PC-3 (cell line): ENCODE measurements at regions not wholly inside any gene's neighbourhood (a gene's known extent, or its start where the extent isn't known, plus 50 kb on each side); places are given as distances from the start of the nearest gene placed in this dataset.
A peak's percentile ranks its signal among the peaks of the same experiment; 100 is the strongest.

Experiments
- ATAC-seq: fragments of 200-7000 bp; cut with Tn5 transposase; 2 replicates; pipeline ENCODE4 v1.9.1; 2020; ENCODE audit warnings: mild to moderate bottlenecking, moderate library complexity
- BruUV-seq: library from RNA; stranded (reverse); fragments of 400-500 nt; replicated peaks from 2 replicates; lab custom pipeline; 2021; lab: Mats Ljungman, UMichigan
- CTCF ChIA-PET: fragments of 300-600 bp; sonication (Branson Sonifier 250); formaldehyde crosslinking; loops from one replicate; lab custom pipeline; 2022; ENCODE audit warnings: antibody characterized with exemption; lab: Charles Lee
- POLR2A ChIA-PET: fragments of 300-600 bp; sonication (Branson Sonifier 250); formaldehyde crosslinking; loops from one replicate; lab custom pipeline; 2022; ENCODE audit warnings: antibody characterized with exemption; ENCODE audit not compliant: unreplicated experiment; lab: Charles Lee
- DNase-seq: peaks from one replicate; pipeline ENCODE4 v3.0.0-alpha.2; 2015
- H2AFZ ChIP-seq: fragments of 300-600 bp; sonication (generic); 2 replicates; pipeline ENCODE4 v1.6.0; 2016; ENCODE audit warnings: antibody characterized with exemption, low read length
- H3F3A ChIP-seq: fragments of 300-600 bp; sonication (generic); one replicate; pipeline ENCODE4 v1.6.0; 2017; ENCODE audit warnings: antibody characterized with exemption, low read length, control low read depth, mild to moderate bottlenecking; ENCODE audit not compliant: unreplicated experiment
- H3K27ac ChIP-seq: fragments of 300-600 bp; sonication (generic); 2 replicates; pipeline ENCODE4 v1.5.1; 2016; ENCODE audit warnings: mild to moderate bottlenecking, low read length
- H3K27me3 ChIP-seq: fragments of 300-600 bp; sonication (generic); 2 replicates; pipeline ENCODE4 v1.6.1; 2016; ENCODE audit warnings: low read length, mixed read lengths
- H3K36me3 ChIP-seq: fragments of 300-600 bp; sonication (generic); 2 replicates; pipeline ENCODE4 v1.6.1; 2016; ENCODE audit warnings: low read depth, mixed run types, low read length, mixed read lengths
- H3K4me1 ChIP-seq: fragments of 300-600 bp; sonication (generic); 2 replicates; pipeline ENCODE4 v1.5.1; 2016; ENCODE audit warnings: low read length; ENCODE audit not compliant: insufficient read depth
- H3K4me2 ChIP-seq: fragments of 300-600 bp; sonication (generic); 2 replicates; pipeline ENCODE4 v1.6.0; 2016; ENCODE audit warnings: low read length
- H3K4me3 ChIP-seq: fragments of 300-600 bp; sonication (generic); 2 replicates; pipeline ENCODE4 v1.5.1; 2016; ENCODE audit warnings: mild to moderate bottlenecking, low read length, mixed read lengths
- H3K79me2 ChIP-seq: fragments of 300-600 bp; sonication (generic); 2 replicates; pipeline ENCODE4 v1.6.1; 2017; ENCODE audit warnings: low read length, mixed read lengths
- H3K9ac ChIP-seq: fragments of 300-600 bp; sonication (generic); 2 replicates; pipeline ENCODE4 v1.6.0; 2016; ENCODE audit warnings: mild to moderate bottlenecking, low read length
- H3K9me2 ChIP-seq: fragments of 300-600 bp; sonication (generic); replicated peaks from 2 replicates; pipeline ENCODE4 v1.6.1; 2016; ENCODE audit warnings: mixed run types, low read length, mixed read lengths
- H3K9me3 ChIP-seq: fragments of 300-600 bp; sonication (generic); 2 replicates; pipeline ENCODE4 v1.6.1; 2016; ENCODE audit warnings: low read length, mixed read lengths
- H4K20me1 ChIP-seq: fragments of 300-600 bp; sonication (generic); 2 replicates; pipeline ENCODE4 v1.6.1; 2016; ENCODE audit warnings: low read length, mixed read lengths
- EZH2 ChIP-seq: fragments of 300-600 bp; sonication (generic); IDR thresholded peaks from one replicate; pipeline ENCODE4 v1.6.1; 2017; ENCODE audit warnings: antibody characterized with exemption, mild to moderate bottlenecking, low read length; ENCODE audit not compliant: unreplicated experiment
- EZH2phosphoT487 ChIP-seq: fragments of 300-600 bp; sonication (generic); IDR thresholded peaks from 2 replicates; pipeline ENCODE4 v1.6.1; 2018; ENCODE audit warnings: mild to moderate bottlenecking, antibody characterized with exemption, low read length, borderline replicate concordance
- intact Hi-C: fragments of 100-400 bp; cut with micrococcal nuclease; formaldehyde crosslinking; loops from 2 replicates; pipeline ENCODE4 v1.9.0; 2023
- TF ChIP-seq, protein P1 (sequence below): fragments of 300-600 bp; sonication (generic); conservative IDR thresholded peaks from 2 replicates; pipeline ENCODE4 v1.5.1; 2017; ENCODE audit warnings: antibody characterized with exemption, low read depth, mild to moderate bottlenecking, low read length

DNA sequence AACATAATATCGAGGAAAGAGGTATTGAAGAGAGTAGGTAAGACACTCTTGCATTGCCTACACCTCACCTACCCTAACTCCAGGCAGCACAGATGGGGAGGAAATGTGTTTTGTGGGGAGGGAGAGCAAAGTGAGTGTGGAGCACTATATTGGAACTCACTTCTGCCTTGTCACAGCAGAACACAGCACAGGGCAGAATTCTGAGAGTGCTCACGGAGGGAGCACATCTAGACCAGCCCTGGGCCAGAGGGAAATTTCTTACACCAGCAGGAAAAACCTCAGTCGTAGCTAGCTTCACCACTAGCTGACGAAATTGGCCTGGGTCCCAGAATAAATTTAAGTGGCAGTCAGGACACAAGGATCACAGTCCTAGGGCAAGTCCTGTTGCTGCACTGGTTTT lies 517.3 kb downstream of the TMA16 start:
- no peak for TF ChIP-seq EZH2phosphoT487
- no peak for TF ChIP-seq EZH2
- TF ChIP-seq, protein P1, sequence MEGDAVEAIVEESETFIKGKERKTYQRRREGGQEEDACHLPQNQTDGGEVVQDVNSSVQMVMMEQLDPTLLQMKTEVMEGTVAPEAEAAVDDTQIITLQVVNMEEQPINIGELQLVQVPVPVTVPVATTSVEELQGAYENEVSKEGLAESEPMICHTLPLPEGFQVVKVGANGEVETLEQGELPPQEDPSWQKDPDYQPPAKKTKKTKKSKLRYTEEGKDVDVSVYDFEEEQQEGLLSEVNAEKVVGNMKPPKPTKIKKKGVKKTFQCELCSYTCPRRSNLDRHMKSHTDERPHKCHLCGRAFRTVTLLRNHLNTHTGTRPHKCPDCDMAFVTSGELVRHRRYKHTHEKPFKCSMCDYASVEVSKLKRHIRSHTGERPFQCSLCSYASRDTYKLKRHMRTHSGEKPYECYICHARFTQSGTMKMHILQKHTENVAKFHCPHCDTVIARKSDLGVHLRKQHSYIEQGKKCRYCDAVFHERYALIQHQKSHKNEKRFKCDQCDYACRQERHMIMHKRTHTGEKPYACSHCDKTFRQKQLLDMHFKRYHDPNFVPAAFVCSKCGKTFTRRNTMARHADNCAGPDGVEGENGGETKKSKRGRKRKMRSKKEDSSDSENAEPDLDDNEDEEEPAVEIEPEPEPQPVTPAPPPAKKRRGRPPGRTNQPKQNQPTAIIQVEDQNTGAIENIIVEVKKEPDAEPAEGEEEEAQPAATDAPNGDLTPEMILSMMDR, result no peak
- H3K4me2 ChIP-seq, result no peak overlapping the region
- ChIA-PET CTCF (interaction anchor here (0.7 to 0.8 kb wide), 2 partner anchors 455 to 462 kb away, joined by 3 to 10 read pairs; no protein-coding TSS in a partner anchor), POLR2A (no interaction called here)
- BruUV-seq, result no TSS peak
- no peaks in the 10 kb centered on the region for H3K27me3 ChIP-seq
- no peaks in the 10 kb centered on the region for H4K20me1 ChIP-seq
- no peaks in the 10 kb centered on the region for H3K4me1 ChIP-seq
- H3K9ac ChIP-seq, result no peak overlapping the region
- DNase-seq (no peak), ATAC-seq (no peak)
- no peaks in the 10 kb centered on the region for H3K9me2 ChIP-seq
- no peak overlapping the region for H3K27ac ChIP-seq
- no peaks in the 10 kb centered on the region for H3K9me3 ChIP-seq
- no peaks in the 10 kb centered on the region for H3F3A ChIP-seq
- no peak overlapping the region for H3K4me3 ChIP-seq
- H2AFZ ChIP-seq, result no peak overlapping the region
- no peaks in the 10 kb centered on the region for H3K36me3 ChIP-seq
- intact Hi-C loops, result loop anchor here (1.0 to 5.0 kb wide), 5 partner anchors 81 to 736 kb away; no protein-coding TSS in a partner anchor
- no peaks in the 10 kb centered on the region for H3K79me2 ChIP-seq

DNA sequence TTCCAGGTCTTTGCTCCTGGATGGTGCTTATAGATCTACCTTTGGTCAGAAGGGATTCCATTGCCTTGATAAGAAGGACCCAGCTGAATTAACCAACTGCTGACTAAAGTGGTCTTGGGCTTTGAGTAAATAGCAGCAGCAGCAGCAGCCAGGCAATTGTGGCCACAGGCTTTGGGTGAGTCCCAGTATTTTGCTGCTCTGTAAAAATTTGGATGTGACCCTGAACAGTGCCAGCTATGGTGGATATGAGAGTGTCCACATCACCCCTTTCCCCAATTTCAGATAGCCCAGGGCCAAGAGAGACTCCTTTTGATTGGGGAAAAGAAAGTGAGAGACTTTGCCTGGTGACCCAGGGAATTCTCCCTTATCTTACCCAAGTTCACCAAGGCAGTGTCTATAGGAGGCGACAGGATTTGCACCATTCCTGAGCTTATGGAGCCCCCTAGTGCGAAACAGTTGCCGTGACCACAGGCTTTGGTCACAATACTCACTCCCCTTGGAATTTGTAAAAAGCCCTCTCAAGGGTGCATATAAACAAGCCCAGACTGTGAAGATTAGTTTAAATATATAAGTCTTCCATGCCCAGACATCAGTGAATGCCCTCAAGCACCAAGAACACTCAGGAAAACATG lies 518.0 kb downstream of the TMA16 start:
- H3K36me3 ChIP-seq, result no peaks in the 10 kb centered on the region
- intact Hi-C loops, result loop anchor here (1.0 to 5.0 kb wide), 5 partner anchors 82 to 735 kb away; no protein-coding TSS in a partner anchor
- TF ChIP-seq EZH2phosphoT487, result no peak
- TF ChIP-seq EZH2, result no peak
- TF ChIP-seq, protein P1, result peak; percentile 71
- no peak overlapping the region for H3K4me2 ChIP-seq
- POLR2A ChIA-PET, result no interaction called here
- no peaks in the 10 kb centered on the region for H3K27me3 ChIP-seq
- H3K9me3 ChIP-seq, result no peaks in the 10 kb centered on the region
- BruUV-seq, result no TSS peak
- no peaks in the 10 kb centered on the region for H3K79me2 ChIP-seq
- no peaks in the 10 kb centered on the region for H3K4me1 ChIP-seq
- no peak overlapping the region for H3K27ac ChIP-seq
- no peak overlapping the region for H3K4me3 ChIP-seq
- CTCF ChIA-PET, result interaction anchor here (1.4 kb wide), 1 partner anchor 719 kb away, joined by 4 read pairs; no protein-coding TSS in a partner anchor
- no peaks in the 10 kb centered on the region for H3F3A ChIP-seq
- peak; percentile 87; the same call in 1 of the 2 replicates for ATAC-seq
- peak; percentile 58 for DNase-seq
- no peaks in the 10 kb centered on the region for H3K9me2 ChIP-seq
- H4K20me1 ChIP-seq, result no peaks in the 10 kb centered on the region
- no peak overlapping the region for H2AFZ ChIP-seq
- H3K9ac ChIP-seq, result no peak overlapping the region

DNA sequence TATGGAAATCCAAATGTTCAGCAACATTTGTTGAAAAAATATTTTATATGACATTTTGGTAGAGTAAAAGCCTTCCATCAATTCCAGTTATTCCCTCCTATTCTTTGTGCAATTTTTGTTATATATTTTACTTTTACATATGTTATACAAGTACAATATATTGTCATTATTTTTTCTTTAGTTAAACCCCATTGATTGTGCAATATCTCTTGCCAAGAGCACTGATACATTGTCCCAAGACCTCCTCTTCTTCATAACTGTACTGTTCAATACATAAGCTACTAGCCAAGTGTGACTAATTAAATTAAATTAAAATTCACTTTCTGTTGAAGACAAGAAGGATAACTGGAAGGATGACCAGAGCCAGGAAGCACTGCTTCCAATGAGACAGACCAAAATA lies 527.5 kb downstream of the TMA16 start:
- no peaks in the 10 kb centered on the region for H3K4me1 ChIP-seq
- POLR2A ChIA-PET, result no interaction called here
- no peaks in the 10 kb centered on the region for H3K27me3 ChIP-seq
- H2AFZ ChIP-seq, result no peak overlapping the region
- H3K9me2 ChIP-seq, result no peaks in the 10 kb centered on the region
- BruUV-seq, result no TSS peak
- TF ChIP-seq EZH2phosphoT487 (no peak), EZH2 (no peak)
- TF ChIP-seq, protein P1, result no peak
- CTCF ChIA-PET, result no interaction called here
- no peaks in the 10 kb centered on the region for H3K9me3 ChIP-seq
- H3K36me3 ChIP-seq, result no peaks in the 10 kb centered on the region
- H3K27ac ChIP-seq, result no peak overlapping the region
- H3K4me2 ChIP-seq, result no peak overlapping the region
- no peak overlapping the region for H3K4me3 ChIP-seq
- ATAC-seq (no peak), DNase-seq (no peak)
- no peaks in the 10 kb centered on the region for H3K79me2 ChIP-seq
- H4K20me1 ChIP-seq, result no peaks in the 10 kb centered on the region
- no peaks in the 10 kb centered on the region for H3F3A ChIP-seq
- H3K9ac ChIP-seq, result no peak overlapping the region
- intact Hi-C loops, result no loop called here
